Fibroblast of upper back skin (primary cell): ENCODE measurements at regions not wholly inside any gene's neighbourhood (a gene's known extent, or its start where the extent isn't known, plus 50 kb on each side); places are given as distances from the start of the nearest gene placed in this dataset.

Experiments used
- DNase-seq: peaks from one replicate; pipeline ENCODE4 v3.0.0-alpha.2; 2013

GRCh38 chr15:97446138-97446537 is 514.4 kb upstream of the ARRDC4 start:
- DNase-seq, result no peak

GRCh38 chr15:97456521-97457202 is 503.8 kb upstream of the ARRDC4 start:
- DNase-seq, result no peak

- DNase-seq, result no peak
Measured at GRCh38 chr15:97457203-97457847, 503.2 kb upstream of the ARRDC4 start.

- no peak for DNase-seq
Measured at GRCh38 chr15:97459771-97460170, 500.7 kb upstream of the ARRDC4 start.

- DNase-seq, result no peak
Measured at GRCh38 chr15:97461226-97461625, 499.3 kb upstream of the ARRDC4 start.

GRCh38 chr15:97463696-97464095 is 496.8 kb upstream of the ARRDC4 start:
- DNase-seq, result no peak

GRCh38 chr15:97470417-97470816 is 490.1 kb upstream of the ARRDC4 start:
- DNase-seq, result no peak

GRCh38 chr15:97473627-97474026 is 486.9 kb upstream of the ARRDC4 start:
- DNase-seq, result no peak

GRCh38 chr15:97479957-97480356 is 480.5 kb upstream of the ARRDC4 start:
- DNase-seq, result no peak

- DNase-seq, result no peak
Measured at GRCh38 chr15:97482521-97482920, 478.0 kb upstream of the ARRDC4 start.

GRCh38 chr15:97483232-97483631 is 477.3 kb upstream of the ARRDC4 start:
- no peak for DNase-seq

- DNase-seq, result no peak
Measured at GRCh38 chr15:97490429-97490828, 470.1 kb upstream of the ARRDC4 start.

- no peak for DNase-seq
Measured at GRCh38 chr15:97501291-97501690, 459.2 kb upstream of the ARRDC4 start.

- no peak for DNase-seq
Measured at GRCh38 chr15:97502038-97502437, 458.5 kb upstream of the ARRDC4 start.

GRCh38 chr15:97504031-97504792 is 456.3 kb upstream of the ARRDC4 start:
- peak; percentile 34 for DNase-seq

GRCh38 chr15:97517737-97518136 is 442.8 kb upstream of the ARRDC4 start:
- DNase-seq, result no peak

- DNase-seq, result no peak
Measured at GRCh38 chr15:97520689-97521088, 439.8 kb upstream of the ARRDC4 start.

- DNase-seq, result peak; percentile 4
Measured at GRCh38 chr15:97521381-97522285, 438.9 kb upstream of the ARRDC4 start.

- no peak for DNase-seq
Measured at GRCh38 chr15:97522347-97522746, 438.2 kb upstream of the ARRDC4 start.

- no peak for DNase-seq
Measured at GRCh38 chr15:97525809-97526208, 434.7 kb upstream of the ARRDC4 start.

GRCh38 chr15:97528238-97528637 is 432.3 kb upstream of the ARRDC4 start:
- DNase-seq, result no peak

- DNase-seq, result no peak
Measured at GRCh38 chr15:97545799-97546198, 414.7 kb upstream of the ARRDC4 start.

GRCh38 chr15:97547381-97547780 is 413.1 kb upstream of the ARRDC4 start:
- no peak for DNase-seq
